WI38 (cell line): ENCODE measurements at regions not wholly inside any gene's neighbourhood (a gene's known extent, or its start where the extent isn't known, plus 50 kb on each side); places are given as distances from the start of the nearest gene placed in this dataset.

ENCODE experiments used
- H3K4me3 ChIP-seq: 2 replicates; pipeline ENCODE4 v1.5.1; 2011; ENCODE audit warnings: low read depth, mild to moderate bottlenecking, control low read depth, low read length
- TF ChIP-seq, protein P1 (sequence below): IDR thresholded peaks from 2 replicates; pipeline ENCODE4 v1.5.1; 2012; ENCODE audit warnings: low read depth, mild to moderate bottlenecking, control low read depth, low read length

DNA sequence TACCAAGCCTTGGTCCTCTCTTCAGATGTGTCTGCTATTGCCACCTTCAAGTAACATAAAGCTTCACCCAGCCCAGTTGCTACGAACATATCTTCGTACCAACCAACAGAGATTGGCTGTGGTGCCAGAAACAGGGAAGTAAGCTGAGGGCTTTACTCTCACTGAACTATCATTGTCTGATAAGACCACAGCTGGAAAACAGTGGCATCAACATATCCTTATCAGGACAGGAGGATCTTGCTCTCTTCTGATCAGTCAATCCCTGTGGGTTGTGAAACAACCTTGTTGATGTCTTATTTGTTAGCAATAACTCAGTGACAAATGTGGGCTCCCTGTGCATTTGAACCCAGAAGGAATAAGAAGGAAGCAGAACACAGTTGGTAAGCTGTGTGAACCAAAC lies 446.3 kb upstream of the MAF start:
- TF ChIP-seq, protein P1, sequence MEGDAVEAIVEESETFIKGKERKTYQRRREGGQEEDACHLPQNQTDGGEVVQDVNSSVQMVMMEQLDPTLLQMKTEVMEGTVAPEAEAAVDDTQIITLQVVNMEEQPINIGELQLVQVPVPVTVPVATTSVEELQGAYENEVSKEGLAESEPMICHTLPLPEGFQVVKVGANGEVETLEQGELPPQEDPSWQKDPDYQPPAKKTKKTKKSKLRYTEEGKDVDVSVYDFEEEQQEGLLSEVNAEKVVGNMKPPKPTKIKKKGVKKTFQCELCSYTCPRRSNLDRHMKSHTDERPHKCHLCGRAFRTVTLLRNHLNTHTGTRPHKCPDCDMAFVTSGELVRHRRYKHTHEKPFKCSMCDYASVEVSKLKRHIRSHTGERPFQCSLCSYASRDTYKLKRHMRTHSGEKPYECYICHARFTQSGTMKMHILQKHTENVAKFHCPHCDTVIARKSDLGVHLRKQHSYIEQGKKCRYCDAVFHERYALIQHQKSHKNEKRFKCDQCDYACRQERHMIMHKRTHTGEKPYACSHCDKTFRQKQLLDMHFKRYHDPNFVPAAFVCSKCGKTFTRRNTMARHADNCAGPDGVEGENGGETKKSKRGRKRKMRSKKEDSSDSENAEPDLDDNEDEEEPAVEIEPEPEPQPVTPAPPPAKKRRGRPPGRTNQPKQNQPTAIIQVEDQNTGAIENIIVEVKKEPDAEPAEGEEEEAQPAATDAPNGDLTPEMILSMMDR: no peak
- no peak overlapping the region for H3K4me3 ChIP-seq

DNA sequence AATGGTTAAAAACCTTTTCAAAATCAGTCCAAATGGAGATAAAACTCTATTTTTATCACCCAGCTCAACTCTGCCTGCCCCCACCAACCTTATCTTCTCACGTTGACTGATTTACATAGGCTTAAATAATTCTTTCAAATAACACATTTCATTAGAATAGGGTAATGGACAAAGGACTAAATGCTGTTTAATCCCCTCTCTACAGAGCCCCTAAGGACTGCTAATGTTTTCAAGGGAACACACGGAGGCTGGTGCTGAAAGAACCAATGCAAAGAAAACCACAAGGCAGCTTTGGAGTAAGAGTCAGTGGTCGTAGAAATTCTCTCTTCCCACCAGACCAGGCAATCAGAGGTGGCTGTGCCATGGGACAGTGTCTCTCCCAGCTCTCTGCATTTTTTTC lies 445.7 kb upstream of the MAF start:
- TF ChIP-seq, protein P1: no peak
- H3K4me3 ChIP-seq: no peak overlapping the region

DNA sequence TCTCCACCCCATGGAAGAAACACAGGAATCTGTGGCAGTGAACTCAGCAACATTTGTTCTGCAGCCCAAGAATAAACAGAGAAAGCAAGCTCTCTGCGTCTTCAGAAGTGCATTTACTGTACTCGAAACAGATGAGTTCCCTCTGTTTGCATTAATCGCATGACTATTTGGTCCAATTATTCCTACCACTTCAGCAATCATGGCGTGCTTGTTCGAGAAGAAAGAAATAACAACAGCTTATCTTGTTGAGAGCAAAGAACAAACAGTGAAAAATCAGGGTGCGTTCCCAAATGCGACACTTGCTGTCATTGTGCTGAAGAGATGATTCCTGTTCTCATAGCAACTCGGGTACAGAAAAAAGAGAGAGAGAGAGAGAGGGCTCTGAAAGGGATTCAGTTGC lies 445.3 kb upstream of the MAF start:
- no peak overlapping the region for H3K4me3 ChIP-seq
- TF ChIP-seq, protein P1: no peak

DNA sequence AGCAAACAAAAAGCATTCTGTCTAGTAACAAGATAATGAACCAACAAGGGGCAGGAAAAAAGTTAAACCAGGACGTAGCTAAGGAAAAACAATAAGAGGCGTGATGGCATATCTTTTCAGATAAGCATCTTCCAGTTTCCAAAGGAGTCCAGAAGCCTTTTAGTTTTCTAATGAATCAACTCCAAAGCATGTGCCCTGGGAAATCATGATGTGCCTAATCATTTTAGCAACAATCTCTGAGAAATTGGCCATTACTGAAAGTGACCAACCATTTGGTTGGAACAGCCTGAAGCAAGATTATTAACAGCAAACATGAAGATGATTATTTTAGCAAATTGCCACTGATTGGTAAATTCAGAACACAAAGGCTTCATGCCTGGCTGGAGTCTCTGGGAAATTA lies 440.9 kb upstream of the MAF start:
- H3K4me3 ChIP-seq: no peak overlapping the region
- TF ChIP-seq, protein P1: no peak

DNA sequence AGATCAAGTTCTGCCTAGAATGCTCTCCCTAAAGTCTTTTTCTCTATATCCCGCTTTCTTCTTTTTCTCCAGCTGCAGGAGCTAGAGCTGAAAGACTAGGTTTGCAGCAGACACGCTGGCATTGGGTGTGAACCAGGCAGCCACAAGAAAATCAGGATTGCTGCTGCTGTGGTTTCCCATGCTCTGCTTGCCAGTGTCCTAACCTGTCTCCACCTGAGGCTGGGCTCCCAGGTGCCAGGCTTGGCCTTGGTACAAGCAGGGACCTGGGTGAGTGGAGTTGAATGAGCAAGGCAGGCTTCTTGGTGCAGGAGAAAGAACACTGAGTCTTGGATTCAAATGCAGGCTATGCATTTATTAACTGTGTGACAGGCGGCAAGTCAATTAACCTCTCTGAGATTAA lies 440.3 kb upstream of the MAF start:
- TF ChIP-seq, protein P1: no peak
- no peak overlapping the region for H3K4me3 ChIP-seq

DNA sequence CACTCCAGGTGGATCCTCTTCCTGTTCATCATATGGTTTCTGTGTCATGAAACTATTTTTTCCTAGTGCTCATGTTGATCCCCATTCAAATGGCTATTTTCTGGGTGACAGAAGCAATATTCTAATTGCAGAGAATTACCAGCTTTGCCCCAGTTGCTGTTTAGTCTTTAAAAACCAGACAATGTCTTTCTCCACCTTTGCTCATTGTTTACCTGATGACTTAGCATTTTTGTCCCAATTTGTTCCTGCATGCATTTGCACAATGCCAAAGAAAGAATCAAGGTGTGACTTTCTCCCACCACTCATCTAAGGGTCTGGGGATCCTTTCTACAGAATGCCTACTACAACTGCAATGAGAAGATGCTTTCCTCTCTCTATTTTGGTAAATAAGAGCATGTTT lies 439.9 kb upstream of the MAF start:
- TF ChIP-seq, protein P1: no peak
- no peak overlapping the region for H3K4me3 ChIP-seq

DNA sequence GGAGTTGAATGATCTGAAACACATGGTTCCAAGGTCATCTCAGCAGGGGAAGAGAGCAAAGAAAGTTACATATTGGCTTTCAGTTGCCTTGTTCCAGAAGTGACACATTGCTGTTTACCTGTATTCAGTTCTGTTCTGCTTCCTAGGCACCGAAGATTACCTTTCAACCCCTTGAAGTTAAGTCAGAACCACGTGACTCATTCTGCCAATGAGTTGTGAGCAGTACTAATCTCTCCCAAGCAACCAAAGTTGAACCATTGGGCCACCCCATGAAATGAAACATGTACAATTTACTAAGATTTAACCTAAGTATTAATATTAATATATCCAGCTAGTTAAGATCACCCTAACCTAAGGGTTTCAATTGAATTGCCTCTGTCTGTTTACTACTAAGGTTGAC lies 439.2 kb upstream of the MAF start:
- no peak overlapping the region for H3K4me3 ChIP-seq
- TF ChIP-seq, protein P1: no peak

DNA sequence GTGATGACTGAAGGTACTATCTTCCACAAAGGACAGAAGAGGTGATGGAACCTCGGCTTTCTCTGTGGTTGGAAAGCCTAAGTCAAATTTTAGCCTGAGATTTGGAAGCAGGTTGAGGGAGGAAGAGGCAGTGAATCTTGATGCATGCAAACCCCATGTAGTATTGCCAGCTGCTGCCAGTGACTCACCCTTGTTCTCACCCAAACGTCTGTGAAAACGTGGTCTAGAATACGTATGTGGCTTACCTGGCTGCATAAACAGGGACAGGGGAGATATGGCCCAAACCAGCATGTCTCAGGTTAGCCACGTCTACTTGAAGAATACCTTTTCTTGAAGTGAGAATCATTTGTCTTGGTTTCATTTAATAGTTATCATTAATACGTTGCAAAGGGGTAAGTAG lies 438.0 kb upstream of the MAF start:
- TF ChIP-seq, protein P1: no peak

More for the DNA sequence above, 438.0 kb upstream of the MAF start:
- no peak overlapping the region for H3K4me3 ChIP-seq
